GM12878 (cell line): ENCODE measurements at regions not wholly inside any gene's neighbourhood (a gene's known extent, or its start where the extent isn't known, plus 50 kb on each side); places are given as distances from the start of the nearest gene placed in this dataset.

Source experiments
- ATAC-seq: fragments of 200-7000 bp; cut with Tn5 transposase; 3 replicates; pipeline ENCODE4 v1.9.1; 2020; ENCODE audit warnings: mild to moderate bottlenecking, moderate library complexity
- BruUV-seq: library from RNA; stranded (reverse); fragments of 400-500 nt; replicated peaks from 2 replicates; lab custom pipeline; 2021; lab: Mats Ljungman, UMichigan
- CTCF ChIA-PET: fragments of 300-600 bp; sonication (Branson Sonifier 250); formaldehyde crosslinking; extraction: SDS; loops from one replicate; lab custom pipeline; 2021; ENCODE audit warnings: inconsistent platforms; lab: Yijun Ruan, JAX
- POLR2A ChIA-PET: fragments of 350-600 bp; formaldehyde crosslinking; extraction: SDS; loops from one replicate; lab custom pipeline; 2021; ENCODE audit warnings: inconsistent platforms; lab: Charles Lee
- RAD21 ChIA-PET: fragments of 300-600 bp; sonication (Branson Sonifier 250); formaldehyde crosslinking; loops from one replicate; lab custom pipeline; 2023; ENCODE audit warnings: antibody characterized with exemption; ENCODE audit not compliant: unreplicated experiment; lab: Charles Lee
- SMC1A ChIA-PET: fragments of 300-600 bp; sonication (Branson Sonifier 250); formaldehyde crosslinking; loops from one replicate; lab custom pipeline; 2023; ENCODE audit not compliant: unreplicated experiment, uncharacterized antibody; lab: Charles Lee
- DNase-seq: peaks from one replicate; pipeline ENCODE4 v3.0.0-alpha.2; 2011; ENCODE audit warnings: low read depth, low spot score
- FAIRE-seq: peaks from 3 replicates; lab custom pipeline; 2011; peaks lifted over from hg19 to GRCh38; lab: Jason Lieb, UNC
- H2AFZ ChIP-seq: 2 replicates; pipeline ENCODE4 v1.6.0; 2011; ENCODE audit warnings: low read depth, low read length, control low read depth; ENCODE audit not compliant: control insufficient read depth
- H3K27ac ChIP-seq: 2 replicates; pipeline ENCODE4 v1.5.1; 2011; ENCODE audit warnings: control low read depth; ENCODE audit not compliant: control insufficient read depth, insufficient read depth
- H3K27me3 ChIP-seq, 2 experiments: replicated peaks in 1 of 2; 2 replicates each; pipeline versions ENCODE4 v1.6.0 to v1.6.1; 2011; ENCODE audit warnings: low read length in 1 of 2; ENCODE audit not compliant: control insufficient read depth in 2 of 2, insufficient read depth in 2 of 2
- H3K36me3 ChIP-seq, 2 experiments: 2 replicates each; pipeline ENCODE4 v1.5.1; 2011; ENCODE audit warnings: low read length in 1 of 2; ENCODE audit not compliant: control insufficient read depth in 2 of 2, insufficient read depth in 2 of 2
- H3K4me1 ChIP-seq: 2 replicates; pipeline ENCODE4 v1.6.1; 2011; ENCODE audit warnings: mild to moderate bottlenecking, low read length, moderate library complexity, mixed read lengths; ENCODE audit not compliant: control insufficient read depth, insufficient read depth
- H3K4me2 ChIP-seq: 2 replicates; pipeline ENCODE4 v1.6.0; 2011; ENCODE audit warnings: control low read depth; ENCODE audit not compliant: control insufficient read depth, insufficient read depth
- H3K4me3 ChIP-seq: fragments of 200-600 bp; sonication (generic); 2 replicates; pipeline ENCODE4 v1.5.1; 2016
- H3K79me2 ChIP-seq: 2 replicates; pipeline ENCODE4 v1.6.0; 2011; ENCODE audit warnings: low read length; ENCODE audit not compliant: control insufficient read depth, insufficient read depth
- H3K9ac ChIP-seq: 2 replicates; pipeline ENCODE4 v1.8.0; 2011; ENCODE audit warnings: low read length, control low read depth, mixed read lengths; ENCODE audit not compliant: control insufficient read depth, insufficient read depth
- H3K9me3 ChIP-seq: replicated peaks from 3 replicates; pipeline ENCODE4 v1.5.1; 2011; ENCODE audit warnings: mild to moderate bottlenecking, low read length; ENCODE audit not compliant: control insufficient read depth, insufficient read depth
- H4K20me1 ChIP-seq: 2 replicates; pipeline ENCODE4 v1.6.0; 2011; ENCODE audit not compliant: control insufficient read depth, insufficient read depth
- BACH1 ChIP-seq: fragments of 450-650 bp; IDR thresholded peaks from 2 replicates; pipeline ENCODE4 v1.6.1; 2017; ENCODE audit warnings: mild to moderate bottlenecking, borderline replicate concordance
- BHLHE40 ChIP-seq, 2 experiments: fragments of 450-650 bp in 1 of 2; IDR thresholded peaks; 2 replicates each; pipeline ENCODE4 v1.6.1; 2011 to 2017; ENCODE audit warnings: low read depth in 2 of 2, borderline replicate concordance in 1 of 2, improper control_type of control experiment in 1 of 2, low read length in 1 of 2, mild to moderate bottlenecking in 1 of 2
- BRCA1 ChIP-seq: IDR thresholded peaks from 2 replicates; pipeline ENCODE4 v1.6.1; 2011; ENCODE audit warnings: low read depth, low read length, improper control_type of control experiment
- CEBPB ChIP-seq, 2 experiments: fragments of 150-350 bp in 1 of 2; IDR thresholded peaks; 2 replicates each; pipeline ENCODE4 v1.6.1; 2012 to 2014; ENCODE audit warnings: low read depth in 2 of 2, low read length in 2 of 2, borderline replicate concordance in 1 of 2, inconsistent platforms in 1 of 2
- CHD4 ChIP-seq: fragments of 200-600 bp; sonication (generic); IDR thresholded peaks from 2 replicates; pipeline ENCODE4 v1.6.1; 2016; ENCODE audit warnings: mild to moderate bottlenecking
- HDAC6 ChIP-seq: fragments of 200-600 bp; sonication (generic); IDR thresholded peaks from one replicate; pipeline ENCODE4 v1.8.0; 2017; ENCODE audit warnings: antibody characterized with exemption; ENCODE audit not compliant: unreplicated experiment
- KDM1A ChIP-seq: fragments of 200-600 bp; sonication (generic); IDR thresholded peaks from 2 replicates; pipeline ENCODE4 v1.6.1; 2016; ENCODE audit warnings: borderline replicate concordance
- MEF2B ChIP-seq: fragments of 450-650 bp; IDR thresholded peaks from 2 replicates; pipeline ENCODE4 v1.6.1; 2018; ENCODE audit warnings: mild to moderate bottlenecking, moderate library complexity; ENCODE audit not compliant: partially characterized antibody, poor library complexity, severe bottlenecking
- POLR2AphosphoS5 ChIP-seq: IDR thresholded peaks from 2 replicates; pipeline ENCODE4 v1.6.1; 2011; ENCODE audit warnings: mild to moderate bottlenecking, low read length, inconsistent platforms
- RCOR1 ChIP-seq: conservative IDR thresholded peaks from 2 replicates; pipeline ENCODE4 v1.6.1; 2012; ENCODE audit warnings: low read depth, low read length, improper control_type of control experiment
- STAT1 ChIP-seq: fragments of 450-650 bp; conservative IDR thresholded peaks from 2 replicates; pipeline ENCODE4 v1.6.1; 2014; ENCODE audit warnings: antibody characterized with exemption, mild to moderate bottlenecking
- ZSCAN29 ChIP-seq: fragments of 450-650 bp; IDR thresholded peaks from 2 replicates; pipeline ENCODE4 v1.6.1; 2017; ENCODE audit warnings: mild to moderate bottlenecking, moderate library complexity
- WGBS: methylation state at CpG from one replicate; pipeline ENCODE4 v1.1.6; 2016; ENCODE audit warnings: low lambda C conversion rate; ENCODE audit not compliant: insufficient replicate concordance, insufficient coverage; ENCODE audit errors: missing lambda C conversion rate; 5-methylcytosine and 5-hydroxymethylcytosine counted together
- in situ Hi-C: fragments of 300-500 bp; cut with MboI; formaldehyde crosslinking; loops from 9 replicates; pipeline ENCODE4 v1.14.3; 2018; ENCODE audit warnings: mixed read lengths
- intact Hi-C: fragments of 100-400 bp; cut with micrococcal nuclease; formaldehyde crosslinking; loops from one replicate; pipeline ENCODE4 v1.14.2; 2022; ENCODE audit not compliant: unreplicated experiment
- TF ChIP-seq, protein P1 (sequence below): fragments of 150-350 bp; IDR thresholded peaks from 2 replicates; pipeline ENCODE4 v1.6.1; 2016; ENCODE audit warnings: low read depth, low read length
- TF ChIP-seq, protein P2 (sequence below): IDR thresholded peaks from 2 replicates; pipeline ENCODE4 v1.6.1; 2012; ENCODE audit warnings: low read length, inconsistent platforms

- DNase-seq = no peak
- Histone ChIP-seq H3K79me2 (no peaks in the 10 kb centered on the region), H2AFZ (no peak overlapping the region), H3K27me3 (no peaks in the 10 kb centered on the region; a peak in 1 of 4 replicates), H3K4me2 (no peak overlapping the region), H3K4me1 (no peaks in the 10 kb centered on the region; the same call in 1 of the 2 replicates), H3K36me3 (no peaks in the 10 kb centered on the region), H3K27ac (no peak overlapping the region), H3K9ac (no peak overlapping the region), H4K20me1 (no peaks in the 10 kb centered on the region), H3K4me3 (no peak overlapping the region), H3K9me3 (no peaks in the 10 kb centered on the region)
- BruUV-seq = no TSS peak
- no peak for ATAC-seq
- TF ChIP-seq POLR2AphosphoS5 = no peak
- TF ChIP-seq BHLHE40 (IDR thresholded peaks at IDR 0.05; ENCODE audit: borderline replicate concordance in 1 of 2, low read depth in 2 of 2, low read length in 1 of 2) = no peak
- TF ChIP-seq BACH1 = no peak
- TF ChIP-seq STAT1 = no peak
- no peak for TF ChIP-seq HDAC6
- ChIA-PET POLR2A (no interaction called here), CTCF (no interaction called here), SMC1A (interaction anchor here (1.0 to 1.7 kb wide), 2 partner anchors 11 to 38 kb away, joined by 3 to 5 read pairs; no protein-coding TSS in a partner anchor), RAD21 (no interaction called here)
- WGBS = 32% methylated on average over 3 of the region's 3 CpGs
- intact Hi-C loops = no loop called here
- in situ Hi-C loops = no loop called here
- FAIRE-seq = no peak
Observed at GRCh38 chr3:27643355-27643754, 78.8 kb downstream of the EOMES start.

- no peak overlapping the region for H3K4me2 ChIP-seq
- ChIA-PET RAD21 (no interaction called here), CTCF (interaction anchor here (0.6 to 0.7 kb wide), 2 partner anchors 15 to 104 kb away, joined by 3 read pairs; no protein-coding TSS in a partner anchor), POLR2A (no interaction called here), SMC1A (interaction anchor here (1.0 to 1.7 kb wide), 2 partner anchors 11 to 38 kb away, joined by 3 to 5 read pairs; no protein-coding TSS in a partner anchor)
- H2AFZ ChIP-seq = no peak overlapping the region
- ATAC-seq = no peak
- H3K79me2 ChIP-seq = no peaks in the 10 kb centered on the region
- H3K9me3 ChIP-seq = no peaks in the 10 kb centered on the region
- no TSS peak for BruUV-seq
- no peak overlapping the region for H3K9ac ChIP-seq
- H4K20me1 ChIP-seq = no peaks in the 10 kb centered on the region
- no peak for DNase-seq
- no peaks in the 10 kb centered on the region for H3K36me3 ChIP-seq
- H3K4me3 ChIP-seq = no peak overlapping the region
- no peaks in the 10 kb centered on the region; a peak in 1 of 4 replicates for H3K27me3 ChIP-seq
- in situ Hi-C loops (no loop called here), intact Hi-C loops (no loop called here)
- H3K4me1 ChIP-seq = no peaks in the 10 kb centered on the region; the same call in 1 of the 2 replicates
- no peak for FAIRE-seq
- H3K27ac ChIP-seq = no peak overlapping the region
- WGBS = 40% methylated on average over 5 of the region's 5 CpGs
- TF ChIP-seq RCOR1 (no peak), ZSCAN29 (no peak), CHD4 (no peak), KDM1A (no peak), MEF2B (no peak), CEBPB (IDR thresholded peaks at IDR 0.05; ENCODE audit: borderline replicate concordance in 1 of 2, low read depth in 2 of 2, low read length in 2 of 2) (no peak), BRCA1 (no peak)
- TF ChIP-seq, protein P1, sequence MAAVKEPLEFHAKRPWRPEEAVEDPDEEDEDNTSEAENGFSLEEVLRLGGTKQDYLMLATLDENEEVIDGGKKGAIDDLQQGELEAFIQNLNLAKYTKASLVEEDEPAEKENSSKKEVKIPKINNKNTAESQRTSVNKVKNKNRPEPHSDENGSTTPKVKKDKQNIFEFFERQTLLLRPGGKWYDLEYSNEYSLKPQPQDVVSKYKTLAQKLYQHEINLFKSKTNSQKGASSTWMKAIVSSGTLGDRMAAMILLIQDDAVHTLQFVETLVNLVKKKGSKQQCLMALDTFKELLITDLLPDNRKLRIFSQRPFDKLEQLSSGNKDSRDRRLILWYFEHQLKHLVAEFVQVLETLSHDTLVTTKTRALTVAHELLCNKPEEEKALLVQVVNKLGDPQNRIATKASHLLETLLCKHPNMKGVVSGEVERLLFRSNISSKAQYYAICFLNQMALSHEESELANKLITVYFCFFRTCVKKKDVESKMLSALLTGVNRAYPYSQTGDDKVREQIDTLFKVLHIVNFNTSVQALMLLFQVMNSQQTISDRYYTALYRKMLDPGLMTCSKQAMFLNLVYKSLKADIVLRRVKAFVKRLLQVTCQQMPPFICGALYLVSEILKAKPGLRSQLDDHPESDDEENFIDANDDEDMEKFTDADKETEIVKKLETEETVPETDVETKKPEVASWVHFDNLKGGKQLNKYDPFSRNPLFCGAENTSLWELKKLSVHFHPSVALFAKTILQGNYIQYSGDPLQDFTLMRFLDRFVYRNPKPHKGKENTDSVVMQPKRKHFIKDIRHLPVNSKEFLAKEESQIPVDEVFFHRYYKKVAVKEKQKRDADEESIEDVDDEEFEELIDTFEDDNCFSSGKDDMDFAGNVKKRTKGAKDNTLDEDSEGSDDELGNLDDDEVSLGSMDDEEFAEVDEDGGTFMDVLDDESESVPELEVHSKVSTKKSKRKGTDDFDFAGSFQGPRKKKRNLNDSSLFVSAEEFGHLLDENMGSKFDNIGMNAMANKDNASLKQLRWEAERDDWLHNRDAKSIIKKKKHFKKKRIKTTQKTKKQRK = no peak
- TF ChIP-seq, protein P2, sequence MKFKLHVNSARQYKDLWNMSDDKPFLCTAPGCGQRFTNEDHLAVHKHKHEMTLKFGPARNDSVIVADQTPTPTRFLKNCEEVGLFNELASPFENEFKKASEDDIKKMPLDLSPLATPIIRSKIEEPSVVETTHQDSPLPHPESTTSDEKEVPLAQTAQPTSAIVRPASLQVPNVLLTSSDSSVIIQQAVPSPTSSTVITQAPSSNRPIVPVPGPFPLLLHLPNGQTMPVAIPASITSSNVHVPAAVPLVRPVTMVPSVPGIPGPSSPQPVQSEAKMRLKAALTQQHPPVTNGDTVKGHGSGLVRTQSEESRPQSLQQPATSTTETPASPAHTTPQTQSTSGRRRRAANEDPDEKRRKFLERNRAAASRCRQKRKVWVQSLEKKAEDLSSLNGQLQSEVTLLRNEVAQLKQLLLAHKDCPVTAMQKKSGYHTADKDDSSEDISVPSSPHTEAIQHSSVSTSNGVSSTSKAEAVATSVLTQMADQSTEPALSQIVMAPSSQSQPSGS = no peak
Observed at GRCh38 chr3:27642796-27643195, 79.3 kb downstream of the EOMES start.
